Activated T-cell treated with anti-CD3 and anti-CD28 coated beads, Interleukin-2, amount 50 U/mL, for 1 hour (primary cell): ENCODE measurements at regions not wholly inside any gene's neighbourhood (a gene's known extent, or its start where the extent isn't known, plus 50 kb on each side); places are given as distances from the start of the nearest gene placed in this dataset.
"Not testable (repeated sequence)": the region's sequence is repeated elsewhere in the genome, so short reads cannot be mapped to it uniquely, and the experiment has no call there.

ENCODE experiments used
- DNase-seq: peaks from one replicate; pipeline ENCODE4 v3.0.0-alpha.2; 2020

DNA sequence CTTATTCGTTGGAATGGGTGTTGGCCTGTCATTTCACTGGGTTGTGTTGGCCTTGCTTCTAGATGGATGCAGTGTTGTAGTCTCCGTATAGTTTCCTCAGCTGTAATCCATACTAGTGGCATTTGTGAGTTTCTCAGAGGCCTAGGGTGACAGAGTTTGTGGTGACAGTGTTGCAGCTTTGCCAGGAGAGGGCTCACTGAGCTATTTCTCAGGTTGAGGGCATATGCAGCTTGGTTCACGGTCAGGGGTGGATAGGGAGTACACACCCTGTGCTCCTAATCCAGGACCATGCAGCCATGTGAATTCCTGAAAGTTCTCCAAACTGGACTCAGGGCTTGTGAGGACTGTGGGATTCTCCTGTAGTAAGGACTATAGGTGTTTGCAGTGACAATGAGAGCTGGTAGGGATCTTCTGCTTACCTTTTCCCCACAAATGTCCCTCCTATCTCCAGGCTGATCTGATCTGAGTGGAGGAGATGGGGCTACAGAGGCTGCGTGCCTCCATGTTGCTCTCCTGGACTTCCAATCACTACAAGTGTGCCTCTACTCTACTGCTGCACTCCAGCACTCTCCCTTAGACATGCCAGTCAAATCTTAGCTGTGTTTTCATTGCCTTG, 229.0 kb downstream of the STK31 start:
- no peak for DNase-seq

DNA sequence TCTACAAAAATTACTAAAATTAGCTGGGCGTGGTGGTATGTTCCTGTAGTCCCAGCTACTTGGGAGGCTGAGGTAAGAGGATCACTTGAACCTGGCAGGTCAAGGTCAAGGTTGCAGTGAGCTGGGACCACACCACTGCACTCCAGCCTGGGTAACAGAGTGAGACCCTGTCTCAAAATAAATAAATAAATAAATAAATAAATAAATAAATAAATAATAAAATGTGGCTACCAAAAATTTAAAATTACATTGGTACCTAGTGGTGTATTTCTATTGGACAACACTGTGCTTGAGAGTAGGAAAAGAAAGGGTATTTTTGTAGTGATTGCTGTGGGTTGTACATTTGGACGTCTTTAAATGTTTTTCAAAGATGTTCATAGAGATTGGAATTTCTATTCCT, 229.7 kb downstream of the STK31 start:
- not testable (repeated sequence) for DNase-seq

DNA sequence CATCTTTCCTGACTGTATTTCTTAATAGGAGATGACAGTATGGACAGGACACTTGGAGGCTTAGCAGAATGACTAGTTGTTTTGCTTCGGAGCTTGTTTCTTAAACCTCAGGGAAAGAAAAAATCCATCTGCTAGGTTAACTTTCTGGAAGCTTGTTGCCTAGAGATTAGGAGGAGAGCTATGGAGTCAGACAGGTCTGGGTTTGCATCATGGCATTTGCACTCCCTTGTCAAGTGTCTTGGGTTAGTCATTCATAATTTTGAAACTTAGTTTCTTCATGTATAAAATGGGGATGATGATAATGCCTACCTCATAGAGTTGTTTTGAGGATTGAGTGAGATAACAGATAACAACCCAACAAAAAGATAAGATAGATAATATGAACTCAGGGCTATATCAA, 231.5 kb downstream of the STK31 start:
- DNase-seq = no peak

DNA sequence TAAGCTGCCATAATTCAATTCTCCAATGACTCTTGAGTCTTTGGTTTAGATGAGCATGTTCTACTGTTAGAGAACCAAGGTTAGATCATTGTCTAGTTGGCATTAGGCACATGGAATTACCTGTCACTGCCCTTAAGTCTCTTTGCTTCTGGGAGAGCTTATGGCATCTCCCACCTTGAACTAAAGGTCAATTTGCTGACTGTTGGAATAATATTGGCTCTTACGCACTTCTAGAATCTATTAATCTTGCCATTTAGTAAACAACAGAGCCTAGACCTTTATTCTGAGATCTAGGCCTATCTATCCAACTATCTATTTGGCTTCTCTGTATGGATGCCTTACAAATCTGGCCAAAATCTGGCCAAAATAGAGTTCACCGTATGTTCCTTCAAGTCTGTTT, 232.0 kb downstream of the STK31 start:
- DNase-seq = no peak

DNA sequence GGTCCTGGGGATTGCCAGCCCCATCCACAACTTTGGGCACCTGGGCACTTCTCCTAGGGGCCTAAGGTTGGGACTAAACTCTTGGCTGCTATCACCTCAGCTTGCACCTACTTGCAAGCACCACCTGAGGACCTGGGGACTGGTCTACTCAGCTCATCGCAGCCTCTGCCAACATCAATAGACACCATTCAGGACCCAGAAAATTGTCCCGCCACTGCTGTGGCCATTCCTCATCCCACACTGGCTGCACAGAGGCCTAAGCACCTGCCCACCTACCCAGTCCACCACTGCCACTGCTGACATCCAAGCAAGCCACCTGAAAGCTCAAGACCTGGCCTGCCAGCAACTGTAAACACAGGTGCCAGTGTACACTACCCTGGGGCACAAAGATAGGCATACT, 234.1 kb downstream of the STK31 start:
- no peak for DNase-seq

DNA sequence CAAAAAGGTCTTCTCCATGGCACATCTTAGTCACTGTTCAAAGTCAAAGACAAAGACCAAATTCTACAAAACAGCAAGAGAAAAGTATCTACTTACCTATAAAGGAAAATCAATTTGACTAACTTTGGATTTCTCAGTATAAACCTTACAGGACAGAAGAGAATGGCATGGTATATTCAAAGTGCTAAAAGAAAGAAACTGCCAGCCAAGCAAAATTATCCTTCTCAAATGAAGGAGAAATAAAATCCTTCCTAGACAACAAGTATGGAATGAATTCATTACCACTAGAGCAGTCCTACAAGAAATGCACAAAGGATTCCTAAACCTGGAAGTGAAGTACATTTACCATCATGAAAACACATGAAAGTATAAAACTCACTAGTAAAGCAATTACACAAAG, 235.5 kb downstream of the STK31 start:
- no peak for DNase-seq

DNA sequence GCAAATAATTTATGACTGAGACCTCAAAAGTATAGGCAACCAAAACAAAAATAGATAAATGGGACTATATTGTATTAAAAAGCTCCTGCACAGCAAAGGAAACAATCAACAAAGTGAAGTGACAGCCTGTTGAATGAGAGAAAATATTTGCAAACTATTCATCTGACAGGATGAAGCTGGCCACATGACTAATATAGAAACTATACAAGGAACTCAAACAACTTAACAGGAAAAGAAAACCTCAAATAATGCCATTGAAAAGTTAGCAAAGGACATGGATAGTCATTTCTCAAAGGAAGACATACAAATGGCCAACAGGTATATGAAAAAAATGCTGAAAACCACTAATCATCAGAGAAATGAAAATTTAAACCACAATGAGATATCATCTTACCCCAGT, 245.1 kb downstream of the STK31 start:
- no peak for DNase-seq

DNA sequence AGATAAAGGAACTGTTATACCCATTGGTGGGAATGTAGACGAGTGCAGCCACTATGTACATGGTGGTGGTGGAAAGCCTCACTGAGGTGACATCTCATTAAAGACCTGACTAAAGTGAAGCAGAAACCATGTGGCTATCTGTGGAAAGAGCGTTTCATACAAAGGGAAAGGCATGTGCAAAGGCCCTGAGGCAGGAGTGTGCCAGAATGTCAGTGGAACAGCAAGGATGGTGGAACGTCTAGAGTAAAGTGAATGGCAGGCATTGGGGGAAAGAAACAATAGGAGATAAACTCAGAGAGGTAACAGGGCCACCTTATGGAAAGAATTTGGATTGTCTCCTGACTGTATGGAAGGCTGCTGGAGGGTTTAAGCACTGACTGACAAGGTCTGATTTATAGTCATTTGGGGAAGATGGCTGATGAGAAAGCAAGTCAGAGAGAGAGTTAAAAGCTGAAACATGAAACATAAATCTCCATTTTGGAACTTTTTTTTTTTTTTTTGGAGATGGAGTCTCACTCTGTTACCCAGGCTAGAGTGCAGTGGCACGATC, 245.7 kb downstream of the STK31 start:
- DNase-seq = no peak

DNA sequence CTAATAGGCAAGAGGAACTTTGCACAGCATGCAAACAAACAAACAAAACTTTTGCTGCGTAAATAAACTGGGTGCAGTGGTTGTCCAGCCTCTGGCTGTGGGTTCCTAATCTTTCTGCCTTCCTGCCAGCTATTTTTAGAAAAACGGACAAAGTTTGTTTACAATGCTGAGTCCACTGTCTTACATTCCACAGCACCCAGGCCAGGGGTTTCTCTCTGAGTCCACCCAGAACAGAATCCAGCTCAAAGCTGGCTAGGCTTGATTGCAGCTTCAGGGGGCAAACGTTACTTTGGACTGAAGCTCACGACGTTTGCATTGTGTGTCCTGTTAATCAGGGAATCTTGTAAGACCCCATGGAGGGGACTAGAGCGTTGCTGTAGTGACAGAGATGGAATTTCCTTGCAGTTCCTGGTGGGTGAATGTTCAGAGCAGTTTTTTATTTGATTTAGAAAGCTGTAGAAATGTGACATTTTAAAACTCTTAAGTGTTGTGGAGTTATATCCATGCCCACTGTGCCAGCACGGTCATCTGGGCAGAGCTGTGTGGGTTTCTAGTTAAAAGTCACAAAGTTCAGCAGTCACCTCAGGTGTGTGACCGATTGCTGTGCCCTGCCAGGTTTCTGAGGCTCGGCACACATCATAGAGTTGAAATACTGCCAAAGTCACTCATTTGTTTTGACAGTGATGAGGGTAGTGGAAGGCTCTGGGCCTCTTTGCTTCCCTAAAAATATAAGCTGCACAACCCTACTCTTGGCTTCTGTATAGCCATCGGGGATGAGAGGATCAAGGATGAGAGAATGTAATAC, 247.0 kb downstream of the STK31 start:
- DNase-seq = no peak

DNA sequence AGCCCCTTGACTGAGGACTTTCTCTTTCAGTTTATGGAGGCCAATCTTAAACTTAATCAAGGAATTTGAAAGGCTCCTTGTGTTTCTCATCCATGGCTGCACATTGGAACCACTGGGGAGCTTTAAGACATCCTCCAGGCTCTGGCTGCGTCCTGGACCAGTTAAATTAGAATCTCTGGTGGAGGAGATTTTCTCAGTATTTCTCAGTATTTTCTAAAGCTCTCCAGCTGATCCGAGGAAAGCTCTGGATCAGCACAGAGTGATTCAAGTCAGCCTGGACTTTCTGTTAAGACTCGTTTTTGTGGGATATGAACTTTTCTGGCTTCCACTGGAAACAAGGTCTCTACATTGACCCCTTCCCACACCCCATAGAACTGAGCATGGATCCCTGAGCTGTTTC, 249.8 kb downstream of the STK31 start:
- DNase-seq = no peak

DNA sequence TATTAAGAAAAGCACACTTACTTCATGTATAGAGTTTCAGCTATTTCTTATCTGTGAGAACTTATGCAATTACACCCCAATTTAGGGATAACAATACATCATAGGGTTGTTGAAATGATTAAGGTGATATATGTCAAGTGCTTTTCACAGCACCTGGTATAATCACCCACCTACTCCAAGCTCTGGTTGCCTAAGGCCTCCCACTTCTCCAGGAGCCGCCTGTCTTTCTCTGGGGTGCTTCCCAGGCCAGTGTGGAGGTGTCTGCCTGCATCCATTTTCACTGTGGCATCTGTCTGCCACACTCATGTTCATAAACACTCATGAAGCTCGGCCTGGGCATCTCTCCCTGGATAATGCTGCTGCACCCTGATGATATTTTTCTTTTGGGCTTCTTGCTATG, 250.3 kb downstream of the STK31 start:
- DNase-seq = no peak

DNA sequence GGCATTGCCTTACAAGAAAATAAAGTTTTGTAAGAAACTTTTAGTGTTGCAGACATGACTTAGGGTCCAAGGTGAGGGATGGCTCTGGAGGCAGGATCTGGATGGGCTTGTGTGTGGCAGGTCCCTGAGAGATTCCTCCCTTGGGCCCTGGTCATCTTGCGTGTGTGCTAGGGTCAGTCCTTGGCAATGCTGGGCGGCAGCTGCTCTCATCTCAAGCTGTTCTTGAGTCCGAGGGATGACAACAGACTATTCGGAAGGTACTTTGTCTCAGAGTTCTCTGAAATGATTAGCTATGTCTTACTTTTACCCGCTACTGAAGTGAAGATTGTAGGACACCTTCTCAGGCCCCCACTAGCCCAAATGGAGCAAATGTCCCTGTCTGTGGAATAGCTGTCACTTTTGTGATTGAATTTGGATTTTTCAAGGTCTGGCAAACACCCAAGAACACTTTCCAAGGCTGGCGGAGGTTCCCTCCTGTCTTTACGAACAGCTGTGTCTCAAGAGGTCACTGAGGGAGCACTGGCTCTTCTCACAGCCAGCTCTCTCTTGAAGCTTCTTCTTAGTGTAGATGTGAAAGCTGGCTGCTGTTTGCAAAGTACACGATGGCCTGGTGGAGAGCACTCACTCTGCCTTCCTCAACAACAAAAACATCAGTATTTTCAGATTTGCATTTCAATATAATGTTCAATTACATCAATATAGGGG, 253.6 kb downstream of the STK31 start:
- DNase-seq = no peak

DNA sequence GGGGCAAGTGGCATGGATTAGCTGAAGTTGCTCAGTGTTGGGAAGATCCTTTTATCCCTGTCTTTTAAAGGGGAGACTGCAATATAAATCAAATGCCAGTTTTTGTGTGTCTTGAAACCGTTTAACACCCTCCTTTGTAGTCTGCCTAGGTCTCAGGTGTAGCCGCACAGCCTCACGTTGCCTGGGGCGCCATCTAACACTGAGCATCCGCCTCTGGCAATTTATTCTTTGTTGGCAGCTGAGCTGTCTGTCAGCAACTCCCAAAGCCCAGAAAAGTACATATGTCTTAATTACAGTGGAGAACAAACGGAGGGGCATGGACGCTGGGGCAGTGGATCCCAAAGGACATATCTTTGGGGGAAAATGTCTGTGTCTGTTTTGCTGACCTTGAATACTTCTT, 254.7 kb downstream of the STK31 start:
- DNase-seq = no peak

DNA sequence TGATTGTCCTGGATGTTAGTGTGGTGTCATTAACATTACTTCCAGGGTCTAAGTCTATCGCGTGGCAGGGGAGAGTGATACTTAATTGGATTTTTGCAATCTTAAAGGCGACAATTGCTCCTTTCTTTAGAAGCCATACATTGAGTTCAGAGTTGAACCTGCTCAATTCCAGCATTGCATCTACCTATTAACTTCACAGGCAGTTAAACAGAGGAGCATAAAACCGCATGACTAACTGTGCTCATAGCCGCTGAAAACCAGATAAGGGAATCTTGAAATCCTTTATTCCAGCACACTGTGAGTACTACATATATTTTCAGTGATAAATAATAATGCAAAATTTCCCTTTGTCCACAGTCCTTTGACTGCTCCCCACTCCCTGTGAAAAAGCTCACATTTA, 255.3 kb downstream of the STK31 start:
- no peak for DNase-seq

DNA sequence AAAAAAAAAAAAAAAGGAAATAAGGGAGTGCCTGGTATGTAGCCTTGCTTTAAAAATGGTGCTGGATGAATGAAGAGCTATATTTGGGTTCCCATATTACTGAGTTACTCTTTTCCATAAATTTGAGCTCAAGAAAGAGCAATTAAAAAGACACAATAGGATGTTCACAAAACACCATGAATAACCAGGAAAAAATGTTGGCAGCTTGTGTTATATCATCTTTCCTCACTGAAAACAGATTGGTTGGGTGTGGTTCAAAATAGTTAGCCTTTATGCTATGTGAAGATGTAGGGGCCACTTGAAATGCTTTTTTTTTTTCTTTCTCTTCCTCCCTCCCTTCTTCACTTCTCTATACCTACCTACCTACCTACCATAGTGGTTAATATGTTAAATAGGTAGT, 256.9 kb downstream of the STK31 start:
- DNase-seq = no peak

DNA sequence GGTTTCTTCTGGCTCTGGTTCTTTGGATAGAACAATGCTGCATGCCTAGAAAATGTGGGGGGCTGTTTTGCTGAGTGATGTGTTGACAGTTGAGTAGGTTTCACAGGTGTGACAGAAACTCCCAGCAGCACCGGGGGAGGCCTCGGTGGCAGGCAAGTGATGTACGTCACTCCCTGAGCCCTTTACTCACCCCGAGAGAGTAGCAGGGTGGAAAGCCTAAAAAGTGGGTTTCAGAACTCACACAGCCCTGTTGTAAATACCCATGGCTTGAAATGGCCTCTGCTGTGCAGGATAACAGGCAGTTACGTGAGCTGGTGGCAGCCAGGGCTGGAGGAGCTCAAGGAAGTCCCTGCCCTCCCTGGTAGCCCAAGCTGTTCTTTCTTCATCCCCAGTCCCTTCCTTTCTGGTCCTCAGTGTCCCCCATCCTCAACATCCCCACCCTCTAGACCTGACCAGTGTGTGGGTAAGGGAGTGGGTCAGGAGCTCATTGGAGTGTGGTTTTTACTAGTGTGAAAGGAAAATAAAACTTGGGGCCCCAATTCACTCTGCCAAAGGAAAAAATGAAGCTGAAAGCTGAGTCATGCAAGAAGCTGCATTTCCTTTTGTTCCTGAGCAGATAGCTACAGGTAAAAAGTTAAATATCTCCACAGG, 258.1 kb downstream of the STK31 start:
- DNase-seq = no peak

DNA sequence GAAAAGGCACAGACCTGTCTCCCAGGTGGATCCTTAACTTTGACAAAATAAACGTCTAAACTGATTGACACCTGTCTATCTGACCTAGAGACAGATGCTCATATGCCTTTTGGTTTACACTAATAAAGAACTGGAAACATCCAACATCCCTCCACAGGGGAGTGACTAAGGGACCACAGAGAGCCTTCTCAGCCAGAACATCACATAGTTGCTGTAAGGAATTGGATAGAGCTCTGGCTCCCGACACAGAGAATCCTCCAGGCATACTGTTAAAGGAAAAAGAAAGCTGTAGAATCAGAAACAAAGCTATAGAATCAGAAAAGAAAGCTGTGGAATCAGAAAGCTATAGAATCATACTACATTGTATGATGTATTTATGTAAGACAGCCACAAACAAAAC, 258.8 kb downstream of the STK31 start:
- DNase-seq = no peak

DNA sequence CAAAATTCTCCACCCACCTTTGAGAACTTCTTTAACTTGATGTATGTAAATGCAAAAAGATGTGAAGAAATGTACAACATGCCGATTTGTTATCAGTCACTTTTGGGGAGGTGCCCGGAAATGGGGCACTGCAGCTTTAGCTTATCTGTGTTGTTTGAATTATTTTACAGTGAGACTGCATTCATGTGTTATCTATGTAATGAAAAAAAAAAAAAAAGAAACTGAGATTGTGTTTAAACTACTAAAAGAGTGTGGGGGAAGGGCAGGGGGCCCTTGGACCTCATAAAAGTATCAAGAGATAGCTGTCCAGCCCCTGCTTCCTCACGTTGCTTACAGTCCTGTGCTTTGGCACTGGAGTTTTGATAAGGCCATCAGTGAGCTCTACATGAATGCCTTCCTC, 259.4 kb downstream of the STK31 start:
- DNase-seq = no peak

DNA sequence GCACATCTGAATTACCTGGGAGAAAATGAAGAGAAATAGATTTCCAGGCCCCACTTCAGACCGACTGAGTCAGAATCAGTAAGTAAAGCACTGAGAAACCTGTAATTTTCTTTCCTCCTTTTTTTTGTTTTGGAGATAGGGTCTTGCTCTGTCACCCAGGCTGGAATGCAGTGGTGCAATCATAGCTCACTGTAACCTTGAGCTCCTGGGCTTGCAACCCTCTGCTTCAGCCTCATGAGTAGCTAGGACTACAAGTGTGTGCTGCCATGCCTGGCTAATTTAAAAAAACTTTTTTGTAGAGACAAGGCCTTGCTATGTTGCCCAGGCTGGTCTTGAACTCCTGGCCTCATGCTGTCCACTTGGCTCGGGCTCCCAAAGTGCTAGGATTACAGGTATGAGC, 260.2 kb downstream of the STK31 start:
- no peak for DNase-seq

DNA sequence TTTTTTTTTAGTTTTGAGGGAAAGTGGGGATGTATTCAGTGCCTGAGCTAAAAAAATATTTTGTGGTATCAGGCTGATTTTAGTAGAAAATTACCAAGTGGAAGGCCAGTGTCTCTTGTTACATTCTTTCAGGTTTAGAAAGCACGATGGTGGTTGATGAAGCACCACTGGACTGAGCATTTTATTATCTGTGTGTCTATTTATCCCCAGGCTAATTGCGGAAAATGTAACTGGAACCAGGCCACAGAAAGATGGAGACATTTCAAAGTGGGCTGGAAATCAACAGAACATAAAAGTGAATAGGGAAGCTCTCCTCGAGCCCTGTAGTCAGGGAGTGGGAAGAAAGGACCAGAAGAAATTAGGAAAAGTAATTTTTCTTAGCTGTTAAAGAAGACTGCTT, 261.0 kb downstream of the STK31 start:
- DNase-seq = no peak

DNA sequence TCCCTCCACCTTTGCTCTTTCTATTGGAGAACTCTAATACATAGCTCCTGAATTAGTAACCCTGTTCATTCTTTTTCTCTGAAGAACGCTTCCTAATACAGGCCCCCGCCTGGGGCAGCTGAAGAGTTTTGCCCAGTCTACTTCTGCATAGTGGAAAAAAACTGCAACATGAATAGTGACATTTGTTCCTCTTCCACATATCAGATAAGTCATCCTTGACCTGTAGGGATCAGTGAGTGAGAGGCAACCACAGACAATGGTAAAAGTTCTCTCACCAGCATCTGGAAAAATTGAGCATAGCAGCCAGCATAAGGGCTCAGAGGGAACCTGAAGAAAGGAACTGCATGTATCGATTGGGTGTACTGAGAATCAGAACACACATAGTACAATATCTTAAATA, 262.0 kb downstream of the STK31 start:
- no peak for DNase-seq

DNA sequence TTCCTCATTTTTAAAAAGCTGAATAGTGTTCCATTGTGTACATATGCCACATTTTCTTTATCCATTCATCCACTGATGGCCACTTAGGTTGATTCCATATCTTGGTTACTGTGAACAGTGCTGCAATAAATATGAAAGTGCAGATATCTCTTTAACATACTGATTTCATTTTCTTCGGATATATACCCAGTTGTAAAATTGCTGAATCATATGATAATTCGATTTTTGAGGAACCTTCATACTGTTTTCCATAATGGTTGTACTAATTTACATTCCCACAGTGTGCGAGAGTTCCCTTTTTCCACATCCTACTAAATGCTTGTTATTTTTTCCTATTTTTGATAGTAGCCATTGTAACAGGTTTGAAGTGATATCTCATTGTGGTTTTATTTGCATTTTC, 263.2 kb downstream of the STK31 start:
- DNase-seq = no peak

DNA sequence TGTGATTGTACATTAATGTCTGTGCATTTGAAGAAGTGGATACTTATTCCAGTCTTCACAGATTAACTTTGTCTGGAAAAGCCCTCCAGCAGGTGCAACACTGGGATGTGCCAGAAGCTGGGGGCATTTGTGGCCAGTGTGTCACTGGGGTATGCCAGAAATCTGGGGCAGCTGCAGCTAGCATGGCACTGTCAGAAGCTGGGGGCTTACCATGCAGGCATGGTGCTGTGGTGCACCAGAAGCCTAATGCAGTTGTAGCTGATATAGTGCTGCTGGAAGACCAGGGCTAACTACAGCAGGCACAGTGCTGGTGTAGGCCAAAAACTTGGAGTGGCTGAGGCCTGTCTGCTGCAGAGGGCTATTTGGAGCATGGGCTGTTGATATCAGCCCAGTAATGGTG, 270.1 kb downstream of the STK31 start:
- no peak for DNase-seq

DNA sequence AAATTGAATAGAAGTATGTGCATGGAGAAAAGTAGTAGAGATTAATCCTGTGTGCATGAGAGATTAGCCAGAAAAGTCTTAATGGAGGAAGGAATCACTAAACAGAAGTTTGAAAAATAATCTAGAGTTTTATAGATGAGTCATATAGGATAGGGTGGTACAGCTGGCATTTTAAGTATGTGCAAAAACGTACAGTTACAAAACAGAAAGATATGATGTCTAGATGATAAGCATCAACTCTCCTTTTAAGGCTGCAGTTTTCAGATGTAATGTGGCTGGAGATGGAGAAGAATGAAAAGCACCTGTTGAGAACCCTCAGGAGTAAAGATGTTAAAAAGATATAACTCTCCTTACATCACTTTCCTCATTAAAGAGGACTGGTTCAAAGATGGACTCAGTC, 271.3 kb downstream of the STK31 start:
- no peak for DNase-seq
